Left renal pelvis (tissue), 4 donors: ENCODE measurements at regions not wholly inside any gene's neighbourhood (a gene's known extent, or its start where the extent isn't known, plus 50 kb on each side); places are given as distances from the start of the nearest gene placed in this dataset.

Experiments used
- DNase-seq, 4 donors: peaks; one replicate each; pipeline ENCODE4 v3.0.0-alpha.2; 2013; ENCODE audit warnings: low read depth in 4 of 4, low spot score in 3 of 4

DNA sequence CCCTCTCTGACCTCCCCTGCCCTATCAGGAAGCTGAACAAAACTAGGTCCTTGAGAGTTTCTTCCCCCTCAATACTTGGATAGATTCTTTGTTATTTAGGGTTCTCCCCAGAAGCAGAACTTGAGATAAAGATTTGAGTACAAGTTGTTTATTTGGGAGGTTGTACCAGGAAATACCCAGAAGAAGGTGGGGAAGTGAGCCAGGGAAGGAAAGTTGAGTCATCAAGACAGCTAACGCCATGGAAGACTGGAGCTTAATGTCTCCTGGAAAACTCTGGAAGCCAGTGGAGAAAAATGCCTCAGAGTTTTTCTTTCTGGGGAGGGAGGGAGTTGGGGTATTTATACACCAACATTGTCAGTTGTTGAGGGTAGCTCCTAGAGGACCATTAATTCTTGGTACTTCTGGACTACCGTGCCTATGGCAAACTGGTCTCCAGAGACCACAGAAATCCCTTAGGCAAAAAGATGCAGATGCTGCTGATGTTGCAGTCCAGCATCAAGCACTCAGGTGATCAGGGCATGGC, 102.6 kb upstream of the ZFP64 start:
- no peak for DNase-seq

- no peak for DNase-seq
Measured at GRCh38 chr20:52291109-52291508, 99.5 kb upstream of the ZFP64 start.

DNA sequence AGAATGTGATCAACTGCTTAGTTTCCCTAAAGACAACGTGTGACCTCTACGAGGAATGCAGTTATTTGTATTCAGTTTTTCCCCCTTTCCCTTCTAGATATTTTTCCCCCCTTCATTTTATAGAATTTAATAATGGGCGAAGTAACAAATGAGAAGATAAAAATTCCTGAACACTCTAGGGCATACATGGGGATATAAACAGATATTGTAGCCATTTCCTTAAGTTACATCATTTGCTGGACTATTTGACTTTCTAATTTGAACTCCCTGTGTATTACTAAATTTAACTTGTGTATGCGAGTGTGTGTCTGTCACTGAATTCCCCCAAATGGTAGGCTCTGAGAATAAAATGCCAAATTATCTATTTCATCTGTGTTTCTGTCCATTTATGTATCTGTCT, 99.0 kb upstream of the ZFP64 start:
- DNase-seq, result no peak

- DNase-seq, result no peak
Measured at GRCh38 chr20:52289956-52290565, 98.5 kb upstream of the ZFP64 start.

GRCh38 chr20:52280407-52280806, 88.8 kb upstream of the ZFP64 start:
- no peak for DNase-seq

DNA sequence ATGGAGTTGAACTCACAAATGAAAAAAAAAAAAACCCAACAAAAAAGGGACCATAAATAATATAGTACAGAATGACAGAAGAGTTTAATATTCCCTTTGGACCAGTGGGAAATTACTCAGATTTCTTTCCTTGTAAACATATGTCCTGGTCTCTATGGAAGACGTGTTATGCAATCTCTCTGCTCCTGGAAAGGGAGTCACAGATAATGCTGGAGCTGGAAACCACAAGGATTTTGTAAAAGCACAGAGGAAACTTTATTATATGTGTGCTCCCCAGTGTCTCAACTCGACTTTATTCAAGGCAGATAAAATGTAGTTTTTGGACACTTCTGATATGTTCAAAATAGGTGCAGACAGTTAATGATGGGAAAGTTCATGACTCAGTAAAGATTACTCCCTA, 88.1 kb upstream of the ZFP64 start:
- no peak for DNase-seq

- peak in 2 of 4 donors; percentile 40 to 50 for DNase-seq
Measured at GRCh38 chr20:52275181-52275691, 83.7 kb upstream of the ZFP64 start.

DNA sequence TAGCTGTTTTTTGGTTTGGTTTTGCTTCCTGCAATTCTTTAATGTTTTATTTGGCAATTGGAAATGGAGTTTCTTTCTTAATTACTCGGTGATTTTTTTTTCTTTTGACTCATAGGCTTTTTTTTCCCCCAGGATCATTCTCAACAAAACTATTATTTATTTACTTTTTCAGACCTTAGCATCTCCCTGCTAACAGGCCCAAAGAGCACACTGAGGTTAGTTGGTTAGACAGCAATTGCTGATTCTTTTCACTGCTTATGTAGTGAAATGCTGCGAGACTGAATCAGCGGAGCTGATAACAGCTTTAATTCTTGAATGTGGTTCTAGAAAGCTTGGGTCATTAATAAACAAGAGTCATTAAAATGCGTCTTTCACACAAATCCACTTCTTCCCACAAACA, 79.1 kb upstream of the ZFP64 start:
- no peak for DNase-seq

DNA sequence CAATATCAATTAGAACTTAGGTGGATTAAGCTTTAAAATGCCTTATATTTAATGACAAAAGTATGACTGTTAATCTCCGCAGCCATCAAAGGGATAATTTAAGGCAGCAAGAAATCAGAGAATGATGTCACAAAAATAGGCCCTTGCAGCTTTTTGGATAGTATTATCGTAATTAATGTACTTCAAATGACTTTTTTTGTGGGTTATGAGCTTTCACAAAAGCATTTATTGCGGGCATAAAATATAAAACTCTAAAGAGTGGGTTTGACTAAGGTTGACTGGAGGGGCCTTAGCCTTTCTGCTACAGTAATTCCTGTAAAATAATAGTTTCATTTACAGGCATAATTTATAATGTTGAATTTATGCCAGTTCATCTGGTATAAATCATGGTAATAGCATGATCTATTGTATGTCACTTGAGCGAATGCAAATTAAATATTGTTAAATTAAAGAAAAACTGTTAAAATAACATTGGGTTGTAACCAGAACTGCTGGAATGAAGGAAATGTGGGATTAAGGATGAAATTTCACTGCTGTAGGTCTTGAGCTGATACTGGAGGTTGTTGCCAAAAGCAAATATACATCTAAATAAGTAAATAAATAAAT, 78.5 kb upstream of the ZFP64 start:
- peak in 2 of 4 donors; percentile 42 to 56 for DNase-seq

DNA sequence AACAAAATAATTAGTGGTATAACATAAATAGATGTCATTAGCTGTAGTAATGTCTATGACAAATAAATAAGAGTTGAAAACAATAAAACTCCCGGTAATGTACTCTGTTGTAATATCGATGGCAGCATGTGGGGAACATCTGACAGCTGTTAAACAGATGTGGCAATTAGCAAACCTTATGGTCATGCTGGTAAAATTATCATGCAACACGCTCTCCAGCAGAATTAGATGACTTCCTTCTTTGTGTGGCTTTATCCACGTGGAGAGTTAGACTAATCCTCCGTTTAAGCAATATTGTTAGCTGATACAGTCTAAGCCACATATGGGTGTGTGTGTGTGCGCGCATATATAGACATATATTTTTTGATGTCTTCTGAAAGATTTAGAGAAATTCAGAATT, 77.7 kb upstream of the ZFP64 start:
- DNase-seq, result no peak

DNA sequence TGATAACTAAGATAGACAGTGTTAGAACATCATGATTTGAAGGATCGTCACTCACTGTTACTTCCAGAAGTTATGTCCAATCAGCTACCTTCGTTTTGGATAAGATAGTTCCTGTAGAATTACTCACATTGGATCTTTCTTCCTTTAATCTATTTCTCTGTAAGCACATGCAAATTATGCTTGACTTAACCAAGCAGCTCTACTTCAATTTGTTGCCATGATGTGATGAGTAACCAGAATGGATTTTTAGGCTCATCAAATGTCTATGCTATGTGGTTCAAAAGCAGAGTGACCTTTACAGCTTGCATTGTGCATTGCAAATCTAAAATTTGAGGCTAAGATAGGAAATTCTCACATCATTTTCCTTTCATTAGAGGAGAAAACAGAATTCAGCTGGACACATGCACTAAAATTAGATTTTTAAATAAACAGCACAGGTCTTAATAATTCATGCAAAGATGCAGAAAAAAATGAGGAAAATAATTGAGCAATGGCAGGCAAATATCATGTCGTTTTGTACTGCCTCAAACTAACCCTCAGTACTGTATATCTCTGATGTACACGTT, 76.7 kb upstream of the ZFP64 start:
- no peak for DNase-seq

GRCh38 chr20:52267418-52267817, 75.8 kb upstream of the ZFP64 start:
- no peak for DNase-seq

DNA sequence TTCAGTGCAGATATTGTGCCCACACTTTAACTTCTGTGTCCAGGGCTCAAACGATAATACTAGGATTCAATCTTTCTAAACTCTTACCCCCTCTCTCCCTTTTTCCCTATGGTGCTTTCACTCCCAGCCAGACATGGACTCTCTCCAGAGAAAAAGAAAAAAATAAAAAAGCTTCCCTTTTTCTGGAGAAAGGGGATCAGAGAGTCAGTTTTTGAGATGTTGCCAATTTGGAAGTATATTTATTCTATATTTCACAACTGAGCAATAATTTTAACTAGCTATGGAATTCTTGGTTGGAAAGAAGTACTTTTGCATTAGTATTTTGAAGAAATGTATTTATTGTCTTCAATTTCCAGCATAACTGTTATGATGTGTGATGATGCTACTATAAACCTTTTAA, 72.2 kb upstream of the ZFP64 start:
- DNase-seq, result no peak

GRCh38 chr20:52261792-52262191, 70.2 kb upstream of the ZFP64 start:
- DNase-seq, result no peak

DNA sequence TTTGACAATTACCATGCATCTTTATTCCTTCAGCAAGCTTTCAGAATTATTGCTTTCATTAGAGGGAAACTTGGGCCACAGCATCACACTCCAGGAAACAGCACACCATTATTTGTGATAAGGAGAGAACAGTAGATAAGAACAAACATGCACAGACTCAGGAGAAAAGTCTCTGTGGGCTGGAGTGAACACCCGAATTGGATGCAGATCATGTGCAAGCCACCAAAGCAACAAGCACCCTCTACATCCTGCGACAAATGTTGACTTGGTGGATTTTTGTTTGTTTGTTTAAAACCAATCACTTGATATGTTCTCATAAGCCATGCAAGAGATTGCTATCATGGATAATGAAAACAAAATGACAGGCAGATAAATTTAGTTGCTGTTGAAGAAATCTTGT, 67.7 kb upstream of the ZFP64 start:
- no peak for DNase-seq

GRCh38 chr20:52256454-52256853, 64.9 kb upstream of the ZFP64 start:
- no peak for DNase-seq

GRCh38 chr20:52252664-52253063, 61.1 kb upstream of the ZFP64 start:
- DNase-seq, result no peak

- no peak for DNase-seq
Measured at GRCh38 chr20:52251827-52252226, 60.2 kb upstream of the ZFP64 start.

DNA sequence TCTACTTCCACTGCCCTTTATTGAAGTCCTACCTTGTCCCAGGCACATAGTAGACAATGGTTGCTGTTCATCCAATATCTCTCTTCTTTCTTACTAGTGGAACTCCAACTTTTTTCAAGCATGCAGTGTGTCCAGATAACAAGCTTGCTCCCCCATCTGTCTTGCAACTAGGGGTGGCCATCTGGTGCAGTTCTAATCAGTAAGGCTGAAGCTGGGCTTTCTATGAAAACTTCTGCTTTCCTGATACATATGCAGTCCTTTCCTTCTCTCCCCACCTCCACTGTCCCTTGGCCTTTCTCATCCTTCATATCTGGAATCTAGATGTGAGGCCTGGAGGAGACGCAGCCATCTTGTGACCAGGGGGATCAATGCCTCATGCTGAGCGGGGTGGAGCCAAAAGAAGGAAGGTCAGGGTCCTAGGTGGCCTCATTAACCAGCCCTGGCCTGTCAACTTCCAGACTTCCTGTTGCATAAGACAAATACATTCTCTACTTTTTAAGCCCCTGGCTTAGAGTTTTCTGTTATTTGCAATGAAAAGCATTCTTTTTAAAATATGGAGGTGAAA, 59.6 kb upstream of the ZFP64 start:
- no peak for DNase-seq

- no peak for DNase-seq
Measured at GRCh38 chr20:52247548-52247947, 56.0 kb upstream of the ZFP64 start.

- no peak for DNase-seq
Measured at GRCh38 chr20:52246366-52246765, 54.8 kb upstream of the ZFP64 start.

- DNase-seq, result no peak
Measured at GRCh38 chr20:52244702-52245101, 53.1 kb upstream of the ZFP64 start.
